GM18520 (cell line): ENCODE measurements at regions not wholly inside any gene's neighbourhood (a gene's known extent, or its start where the extent isn't known, plus 50 kb on each side); places are given as distances from the start of the nearest gene placed in this dataset.
"Not testable (repeated sequence)": the region's sequence is repeated elsewhere in the genome, so short reads cannot be mapped to it uniquely, and the experiment has no call there.

Experiments used
- ATAC-seq: cut with Tn5 transposase; IDR thresholded peaks from one replicate; pipeline ENCODE4 v1.9.1; 2021; ENCODE audit not compliant: unreplicated experiment

DNA sequence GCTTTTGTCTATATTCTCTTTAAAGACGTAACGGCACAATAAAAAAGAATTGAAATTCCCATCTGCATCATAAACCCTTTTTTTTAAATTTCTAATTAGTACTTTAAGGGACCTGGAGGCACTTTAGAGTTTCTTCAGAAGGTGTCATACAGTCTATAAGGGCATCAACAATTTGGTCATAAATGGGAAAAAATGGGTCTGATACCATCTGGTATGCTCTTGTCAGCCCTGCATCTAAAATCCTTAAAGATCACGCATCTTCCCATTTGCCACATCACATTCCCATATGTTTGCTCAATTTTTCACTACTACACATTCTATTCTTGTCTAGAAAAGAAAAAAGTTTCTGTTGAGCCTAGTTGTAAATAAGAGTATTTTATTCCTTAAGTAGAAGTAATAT is 53.8 kb downstream of the COX7C start:
- ATAC-seq, result no peak

DNA sequence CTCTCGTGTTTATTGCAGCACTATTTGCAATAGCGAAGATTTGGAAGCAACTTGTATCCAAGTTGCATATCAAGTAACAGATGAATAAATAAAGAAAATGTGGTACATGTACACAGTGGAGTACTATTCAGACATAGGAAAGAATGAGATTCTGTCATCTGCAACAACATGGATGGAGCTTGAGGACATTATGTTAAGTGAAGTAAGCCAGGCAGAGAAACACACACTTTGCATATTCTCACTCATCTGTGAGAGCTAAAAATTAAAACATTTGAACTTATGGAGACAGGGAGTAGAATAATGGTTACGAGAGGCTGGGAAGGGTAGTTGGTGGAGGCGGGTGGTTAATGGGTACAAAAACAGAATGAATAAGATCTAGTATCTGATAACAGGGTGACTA is 56.3 kb downstream of the COX7C start:
- no peak for ATAC-seq

DNA sequence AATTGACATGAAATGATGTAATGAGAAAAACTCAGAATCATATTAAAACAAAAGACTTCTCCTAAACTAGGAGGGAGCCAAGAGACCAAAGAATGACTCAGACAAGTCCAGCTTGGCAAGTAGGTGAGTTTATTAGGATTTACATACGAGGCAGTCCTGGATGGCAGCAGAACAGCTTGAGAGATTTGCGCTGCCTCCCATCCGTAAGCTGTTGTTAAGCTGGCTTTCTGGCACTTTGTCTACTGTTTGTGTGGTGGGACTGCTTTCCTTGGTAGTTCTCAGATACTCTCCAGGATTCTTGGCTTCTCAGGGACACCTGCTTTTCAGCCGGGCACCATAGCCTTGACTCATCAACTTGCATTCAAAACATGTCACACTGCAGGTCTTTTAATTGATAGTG is 57.6 kb downstream of the COX7C start:
- ATAC-seq, result no peak

DNA sequence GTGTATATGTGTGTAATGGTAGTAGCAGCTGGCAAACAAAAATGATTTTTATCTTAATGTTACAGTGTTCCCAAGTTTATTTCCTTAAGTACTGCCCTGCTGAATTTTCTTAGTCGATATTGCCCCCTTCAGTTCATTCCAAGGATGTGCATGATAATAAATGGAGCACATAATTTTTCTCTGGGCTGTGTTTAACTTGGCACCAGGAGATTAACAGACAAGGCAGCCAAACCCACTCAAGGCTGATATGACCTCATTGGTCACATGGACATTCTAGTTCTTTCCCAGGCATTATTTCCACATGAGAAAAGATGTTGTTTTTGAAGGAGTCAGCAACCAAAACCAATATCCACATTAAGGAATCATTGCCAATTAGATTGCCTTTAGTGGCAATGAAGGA is 61.8 kb downstream of the COX7C start:
- no peak for ATAC-seq

DNA sequence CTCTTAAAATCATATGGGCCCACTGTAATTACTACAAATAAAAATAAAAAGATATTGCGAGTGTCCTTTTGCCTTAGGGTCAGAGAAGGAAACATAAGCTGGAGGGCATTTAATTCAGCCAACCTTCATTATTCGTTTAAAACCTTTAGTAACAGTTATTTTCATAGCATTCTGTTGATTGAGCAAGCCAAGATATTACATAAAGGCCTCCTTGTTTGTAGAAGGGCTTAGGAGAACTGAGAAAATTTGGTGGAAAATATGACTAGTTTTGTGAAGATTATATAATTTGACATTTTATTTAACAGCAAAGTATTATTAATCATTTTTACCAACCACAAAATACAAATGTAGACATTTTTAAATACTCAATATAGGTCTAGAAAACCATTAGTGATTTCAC is 62.2 kb downstream of the COX7C start:
- no peak for ATAC-seq

DNA sequence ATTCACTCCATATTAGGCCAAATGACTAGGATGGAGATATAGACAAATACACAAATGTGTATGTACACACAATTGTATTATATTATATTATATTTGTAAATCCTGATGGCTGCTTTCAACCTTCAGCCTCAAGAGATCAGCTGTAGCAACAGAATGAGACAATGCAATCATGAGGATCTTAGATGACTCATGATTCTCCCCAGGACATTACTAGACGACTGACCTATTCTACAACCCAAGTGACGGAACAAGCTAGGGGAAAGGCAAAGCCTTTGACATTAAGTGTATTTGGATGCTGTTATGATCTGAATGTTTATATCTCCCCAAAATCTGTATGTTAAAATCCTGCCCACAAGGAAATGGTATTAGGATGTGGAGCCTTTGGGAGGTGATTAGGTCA is 66.5 kb downstream of the COX7C start:
- no peak for ATAC-seq

DNA sequence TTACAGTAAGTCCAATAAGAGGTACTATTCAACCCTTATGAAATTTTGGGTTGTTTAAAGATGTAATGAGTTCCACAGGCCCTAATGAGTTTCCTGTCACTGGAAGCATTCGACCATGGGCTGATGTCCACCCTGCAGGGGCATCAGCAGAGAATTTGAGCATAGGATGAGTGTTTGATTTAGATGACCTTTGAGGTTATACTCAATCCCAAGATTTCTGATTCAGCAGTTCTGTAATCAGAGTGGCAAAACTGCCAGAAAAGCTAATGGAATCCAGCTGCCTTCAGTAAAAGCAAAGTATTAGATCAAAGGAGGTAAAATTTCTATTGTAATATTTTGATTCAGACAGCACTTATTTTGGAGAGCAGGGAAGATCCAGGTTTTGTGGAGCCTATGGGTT is 68.3 kb downstream of the COX7C start:
- no peak for ATAC-seq

DNA sequence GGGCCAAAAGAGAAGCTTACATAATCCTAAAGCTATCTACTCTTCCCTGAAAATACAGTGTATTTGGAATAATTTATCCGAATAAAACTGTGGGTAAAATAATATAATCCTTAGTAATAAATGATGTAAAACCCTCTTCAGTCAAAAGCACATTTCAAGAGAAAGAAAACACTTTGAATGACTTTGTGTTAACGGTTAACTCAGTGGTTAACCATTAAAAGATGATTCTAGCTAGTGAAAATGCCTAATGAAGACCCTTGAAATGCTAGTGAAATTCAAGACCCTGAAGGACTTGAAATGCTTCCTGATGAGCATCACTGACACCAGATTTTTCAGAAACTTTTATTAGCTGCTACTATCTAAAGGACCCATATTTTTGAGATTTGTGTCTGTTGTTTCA is 70.7 kb downstream of the COX7C start:
- no peak for ATAC-seq

DNA sequence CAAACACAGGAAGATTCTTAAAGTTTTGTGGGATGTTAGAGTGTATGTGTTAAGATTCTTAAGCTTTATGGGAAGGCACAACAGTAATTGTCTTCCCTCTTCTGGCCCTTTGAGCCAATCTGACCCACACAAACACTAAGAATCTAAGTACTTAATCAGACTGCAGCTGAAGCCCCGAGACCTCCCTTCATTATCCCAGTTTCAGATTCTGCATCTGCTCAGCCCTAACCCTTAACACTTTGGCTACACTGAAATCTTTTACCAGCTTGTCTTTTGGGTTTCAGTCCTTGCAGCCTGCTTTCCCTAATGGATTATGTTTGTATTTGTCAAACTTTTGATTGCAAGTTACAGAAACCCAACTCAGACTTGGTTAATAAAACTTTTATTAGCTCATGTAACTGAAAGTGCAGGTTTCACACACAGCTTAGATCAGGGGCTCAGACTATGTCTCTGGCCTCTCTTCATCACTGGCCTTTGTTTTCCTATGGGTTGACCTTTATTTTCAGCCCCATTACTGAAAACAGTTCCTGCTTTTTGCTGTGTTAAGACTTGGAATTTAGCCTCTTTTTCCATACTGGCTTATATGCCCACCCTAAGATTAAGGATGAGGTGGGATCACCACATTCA is 71.5 kb downstream of the COX7C start:
- no peak for ATAC-seq

DNA sequence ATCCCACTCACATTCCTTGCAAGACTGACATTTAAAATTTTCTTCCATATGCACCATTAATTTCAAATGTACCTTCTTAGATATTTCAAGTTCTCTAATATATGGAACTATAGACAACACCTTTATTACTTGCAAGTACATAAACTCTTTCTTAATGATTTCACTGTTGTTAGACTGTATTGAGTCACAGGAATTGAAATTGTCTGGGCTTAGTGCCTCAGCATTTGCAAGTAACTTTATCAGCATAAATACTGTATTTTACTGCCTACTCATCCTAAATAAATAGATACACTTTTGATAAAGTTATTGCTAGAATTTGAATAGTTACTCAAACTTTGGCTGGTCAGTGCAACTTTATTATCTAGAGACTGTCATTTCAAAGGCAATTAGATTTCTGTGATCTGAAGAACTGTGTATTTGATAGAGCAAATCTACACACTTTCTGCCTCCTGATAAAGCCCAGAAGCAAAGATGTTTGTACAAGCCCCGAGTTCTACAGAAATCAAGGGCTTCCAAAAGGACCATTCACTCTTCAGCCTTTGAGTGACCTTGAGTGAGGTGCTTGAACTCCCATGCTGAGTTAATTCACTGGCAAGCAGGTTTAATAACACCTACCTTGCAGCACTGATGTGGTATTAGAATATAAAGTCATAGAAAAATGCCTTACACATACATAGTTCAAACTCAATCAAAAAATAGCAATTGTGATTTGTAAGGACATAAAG is 91.6 kb downstream of the COX7C start:
- ATAC-seq, result no peak

DNA sequence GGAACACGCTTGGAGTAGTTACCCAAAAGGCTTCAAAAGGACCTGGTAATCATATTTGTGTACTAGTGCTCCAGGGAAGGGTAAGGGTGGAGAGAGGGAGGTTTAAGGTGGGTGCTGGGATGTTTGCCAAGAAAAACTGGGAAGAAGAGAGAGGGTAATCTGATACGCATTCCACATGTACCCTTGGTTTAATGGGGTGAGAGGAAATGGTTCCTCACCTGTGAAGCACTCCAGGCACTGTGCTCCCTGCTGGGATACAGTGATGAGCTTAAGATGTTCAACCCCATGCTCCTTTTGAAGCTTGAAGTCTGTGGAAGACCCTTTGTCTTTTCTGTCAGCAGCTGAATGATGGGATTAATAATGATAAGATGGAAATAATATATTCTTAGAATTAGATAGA is 98.4 kb downstream of the COX7C start:
- no peak for ATAC-seq

DNA sequence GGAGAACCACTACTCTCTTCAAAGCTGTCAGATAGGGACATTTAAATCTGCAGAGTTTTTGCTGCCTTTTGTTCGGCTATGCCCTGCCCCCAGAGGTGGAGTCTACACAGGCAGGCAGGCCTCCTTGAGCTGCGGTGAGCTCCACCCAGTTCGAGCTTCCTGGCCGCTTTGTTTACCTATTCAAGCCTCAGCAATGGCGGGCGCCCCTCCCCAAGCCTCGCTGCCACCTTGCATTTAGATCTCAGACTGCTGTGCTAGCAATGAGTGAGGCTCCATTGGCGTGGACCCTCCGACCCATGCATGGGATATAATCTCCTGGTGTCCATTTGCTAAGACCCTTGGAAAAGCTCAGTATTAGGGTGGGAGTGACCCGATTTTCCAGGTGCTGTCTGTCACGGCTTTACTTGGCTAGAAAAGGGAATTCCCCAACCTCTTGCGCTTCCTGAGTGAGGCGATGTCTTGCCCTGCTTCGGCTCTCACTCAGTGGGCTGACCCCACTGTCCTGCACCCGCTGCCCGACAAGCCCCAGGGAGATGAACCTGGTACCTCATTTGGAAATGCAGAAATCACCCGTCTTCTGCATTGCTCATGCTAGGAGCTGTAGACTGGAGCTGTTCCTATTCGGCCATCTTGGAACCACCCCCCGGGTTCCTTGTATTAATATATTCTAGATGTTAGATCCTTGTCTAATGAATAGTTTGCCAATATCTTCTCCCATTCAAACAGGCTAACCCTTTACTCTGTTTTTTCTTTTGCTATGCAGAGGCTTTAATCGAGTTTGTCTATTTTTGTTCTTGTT is 113.8 kb downstream of the COX7C start:
- not testable (repeated sequence) for ATAC-seq

DNA sequence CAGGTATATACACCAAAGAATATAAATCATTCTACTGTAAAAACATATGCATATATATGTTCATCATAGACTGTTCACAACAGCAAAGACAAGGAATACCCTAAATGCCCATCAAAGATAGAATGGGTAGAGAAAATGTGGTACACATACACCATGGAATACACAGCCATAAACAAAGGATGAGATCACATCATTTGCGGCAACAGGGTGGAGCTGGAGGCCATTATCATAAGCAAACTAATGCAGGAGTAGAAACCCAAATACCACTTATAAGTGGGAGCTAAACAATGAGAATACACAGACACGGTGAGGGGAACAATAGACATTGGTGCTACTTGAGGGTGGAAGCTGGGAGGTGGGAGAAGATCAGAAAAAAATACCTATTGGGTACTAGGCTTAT is 117.6 kb downstream of the COX7C start:
- no peak for ATAC-seq

DNA sequence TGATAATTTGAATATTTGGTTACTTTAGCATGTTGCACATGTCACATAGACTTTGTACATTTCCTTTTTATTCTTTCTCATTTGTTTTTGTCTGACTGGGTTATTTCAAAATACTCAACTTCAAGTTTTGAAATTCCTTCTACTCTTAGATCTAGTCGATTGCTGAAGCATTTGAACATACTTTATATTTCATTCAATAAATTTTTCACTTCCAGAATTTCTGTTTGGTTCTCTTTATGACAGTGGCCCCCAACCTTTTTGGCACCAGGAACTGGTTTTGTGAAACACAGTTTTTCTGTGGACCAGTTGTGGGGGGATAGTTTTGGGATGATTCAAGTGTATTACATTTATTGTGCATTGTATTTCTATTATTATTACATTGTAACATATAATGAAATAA is 119.8 kb downstream of the COX7C start:
- ATAC-seq, result no peak

DNA sequence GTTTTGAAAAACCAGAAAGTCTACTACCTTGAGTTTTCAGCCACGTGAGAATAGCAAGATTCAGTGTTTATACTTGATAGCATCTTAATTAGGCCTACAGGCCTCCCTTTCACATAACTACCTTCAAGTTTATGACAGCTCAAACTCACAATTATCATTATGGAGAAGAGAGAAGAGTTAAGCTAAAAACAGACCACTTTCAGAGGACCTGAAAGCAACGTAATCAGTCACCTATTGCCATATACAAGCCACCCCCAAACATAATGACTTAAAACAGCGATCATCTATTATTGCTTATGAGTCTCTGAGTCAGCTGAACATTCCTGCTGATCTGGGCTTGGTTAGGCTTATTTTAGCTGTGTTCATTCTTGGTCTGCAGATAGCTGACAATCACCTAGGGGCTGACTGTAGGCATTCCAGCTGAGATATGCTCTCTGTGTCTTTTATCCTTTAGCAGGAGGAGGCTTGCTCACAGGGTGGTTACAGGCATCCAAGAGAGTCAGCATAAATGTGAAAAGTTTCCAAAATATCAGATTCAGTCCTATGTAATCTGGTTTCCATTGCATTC is 130.9 kb downstream of the COX7C start:
- ATAC-seq, result no peak

DNA sequence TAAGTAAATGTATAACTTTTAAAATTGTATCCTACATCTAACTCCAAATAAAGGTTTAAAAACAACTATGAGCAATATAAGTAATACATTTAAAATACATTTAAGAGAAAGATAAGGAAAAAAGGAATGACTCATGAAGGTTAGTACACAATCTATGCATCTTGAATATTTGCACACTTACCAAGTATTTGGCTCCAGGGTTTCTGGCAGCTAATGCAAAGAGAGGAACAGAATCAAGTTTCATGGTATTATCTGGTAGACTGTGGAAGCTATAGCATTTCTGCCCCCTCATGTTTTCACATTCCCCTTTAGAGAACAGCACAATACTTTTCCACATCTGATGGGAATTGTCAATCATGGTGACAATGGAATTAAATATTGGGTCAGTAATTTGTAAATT is 132.1 kb downstream of the COX7C start:
- no peak for ATAC-seq

DNA sequence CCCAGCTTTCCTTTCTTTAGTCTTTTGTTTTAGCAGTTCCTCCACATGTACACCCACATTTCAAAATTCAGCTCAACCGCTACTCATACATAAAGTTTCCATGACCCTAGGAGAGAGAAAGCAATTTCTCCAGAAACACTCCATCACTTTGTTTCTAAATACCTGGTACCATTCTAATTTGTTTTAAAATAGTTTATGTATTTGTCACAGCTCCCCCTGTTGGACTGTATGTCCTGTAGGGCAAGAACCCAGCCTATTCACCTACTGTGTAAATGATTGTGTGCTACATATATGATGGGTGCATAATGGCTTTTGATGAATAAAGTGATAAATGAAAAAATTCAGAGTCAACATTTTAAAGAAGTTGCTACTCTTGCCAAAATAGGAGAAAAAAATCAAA is 139.1 kb downstream of the COX7C start:
- ATAC-seq, result no peak

DNA sequence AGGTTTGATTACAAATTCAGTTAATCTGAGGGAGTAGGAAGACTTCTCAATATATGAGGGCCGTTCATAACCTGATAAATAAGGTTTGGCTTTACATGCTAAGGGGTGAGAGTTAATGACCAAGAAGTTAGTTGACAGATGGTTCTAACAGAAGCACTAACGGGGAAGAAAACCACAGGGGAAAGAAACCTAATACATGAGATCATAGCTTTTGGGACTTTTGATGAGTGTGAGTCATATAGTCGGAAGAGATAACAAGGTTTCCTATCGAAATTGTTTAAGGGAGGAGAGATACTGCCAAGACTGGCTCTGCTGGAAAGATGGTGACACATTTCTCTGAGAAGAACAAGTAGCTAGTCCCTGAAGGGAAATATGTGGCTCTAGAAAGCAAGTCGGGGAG is 140.1 kb downstream of the COX7C start:
- no peak for ATAC-seq

DNA sequence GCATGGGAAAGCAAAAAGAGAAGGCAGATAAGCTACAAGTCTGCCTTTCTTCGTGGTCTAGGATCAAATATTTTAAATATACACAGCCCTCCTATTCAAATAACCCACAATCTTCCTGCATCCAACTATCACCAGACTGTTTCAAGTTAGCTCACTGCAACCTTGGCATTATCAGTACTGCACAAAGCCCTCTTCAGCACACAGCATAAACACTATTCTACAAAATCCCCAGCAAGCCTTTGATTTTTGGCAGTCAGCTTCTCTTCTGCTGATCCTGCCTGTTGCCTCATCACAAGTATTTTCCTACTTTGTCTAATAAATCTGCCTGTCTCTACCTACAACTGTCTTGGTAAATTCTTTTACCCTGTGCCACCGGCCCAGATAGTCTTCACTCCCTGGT is 142.9 kb downstream of the COX7C start:
- no peak for ATAC-seq

DNA sequence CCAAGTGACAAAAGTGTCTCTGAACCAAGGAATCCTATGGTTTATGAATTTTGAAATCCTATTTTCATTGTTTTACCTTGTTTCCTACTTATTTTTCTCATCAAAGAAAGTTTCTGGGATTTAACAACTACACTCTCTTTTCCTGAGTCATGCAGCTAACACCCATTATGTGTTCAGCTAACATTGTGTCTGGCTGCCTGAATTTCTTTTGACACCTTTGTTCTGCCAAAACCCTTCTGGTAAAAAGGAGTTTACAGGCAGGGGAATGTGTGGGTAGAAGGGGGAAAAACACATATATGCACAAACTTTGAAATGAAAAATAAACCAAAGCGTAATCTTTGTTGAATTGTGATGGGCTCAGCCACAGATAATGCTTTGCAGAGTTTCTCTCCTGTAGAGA is 146.2 kb downstream of the COX7C start:
- no peak for ATAC-seq

DNA sequence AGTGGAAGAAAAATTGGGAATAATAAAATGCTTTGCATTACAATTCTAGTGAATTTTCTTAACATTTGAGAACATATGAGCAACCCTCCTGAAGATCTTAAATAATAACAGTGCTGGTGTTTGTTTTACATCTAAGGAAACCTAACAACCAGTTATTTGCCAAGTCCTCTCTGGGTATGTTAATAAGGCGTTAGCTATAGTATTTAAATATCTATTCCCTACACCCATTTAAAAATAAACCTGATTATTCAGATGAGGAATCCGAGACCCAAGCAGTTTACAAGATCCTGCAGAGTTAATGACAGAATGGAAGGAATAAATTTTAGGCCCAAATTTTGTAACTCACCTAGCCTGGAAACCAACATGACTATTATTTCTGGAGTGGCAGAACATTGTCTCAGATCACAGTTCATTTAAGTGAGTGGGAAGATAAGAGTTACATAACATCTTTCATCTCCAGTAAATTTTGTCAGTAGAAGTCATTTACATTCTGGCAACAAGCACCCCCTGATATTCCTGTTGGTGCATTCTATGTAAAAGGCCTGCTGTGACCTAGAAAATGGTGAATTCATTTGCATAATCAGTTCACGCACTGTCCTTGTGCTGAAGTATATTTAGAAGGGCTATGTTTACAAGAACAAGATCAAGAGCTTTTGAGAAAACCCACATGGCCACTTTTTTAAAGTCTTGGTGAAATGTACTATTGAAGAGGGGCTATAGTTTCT is 148.2 kb downstream of the COX7C start:
- ATAC-seq, result no peak
